H1 (cell line): ENCODE measurements at regions not wholly inside any gene's neighbourhood (a gene's known extent, or its start where the extent isn't known, plus 50 kb on each side); places are given as distances from the start of the nearest gene placed in this dataset.

Experiments
- CEBPB ChIP-seq: IDR thresholded peaks from 2 replicates; pipeline ENCODE4 v1.6.1; 2012; ENCODE audit warnings: low read depth, low read length
- CTBP2 ChIP-seq: IDR thresholded peaks from 2 replicates; pipeline ENCODE4 v1.7.0; 2011; ENCODE audit warnings: borderline replicate concordance, mild to moderate bottlenecking, moderate library complexity, mixed read lengths, low read length; ENCODE audit not compliant: insufficient read depth, insufficient read length
- EGR1 ChIP-seq: IDR thresholded peaks from 2 replicates; pipeline ENCODE4 v1.6.1; 2011; ENCODE audit warnings: low read depth, low read length, borderline replicate concordance
- POU5F1 ChIP-seq: IDR thresholded peaks from 2 replicates; pipeline ENCODE4 v1.6.1; 2011; ENCODE audit warnings: low read depth, mild to moderate bottlenecking, low read length, moderate library complexity

- TF ChIP-seq CEBPB (no peak), EGR1 (no peak), POU5F1 (no peak), CTBP2 (no peak)
Measured at GRCh38 chrX:69101683-69102251, 63.5 kb downstream of the PJA1 start (continued).
